Central memory CD8-positive, alpha-beta T cell (primary cell): ENCODE measurements at regions not wholly inside any gene's neighbourhood (a gene's known extent, or its start where the extent isn't known, plus 50 kb on each side); places are given as distances from the start of the nearest gene placed in this dataset.
A peak's percentile ranks its signal among the peaks of the same experiment; 100 is the strongest.

Experiments
- ATAC-seq: fragments of 150-1000 bp; cut with Tn5 transposase; replicated peaks from 2 replicates; pipeline ENCODE4 v1.10.0; 2022; ENCODE audit warnings: mild to moderate bottlenecking, moderate FRiP score, moderate number of reproducible peaks; ENCODE audit not compliant: poor library complexity, severe bottlenecking; ENCODE audit errors: extremely low read depth
- DNase-seq, 2 donors: peaks; one replicate each; pipeline ENCODE4 v3.0.0; 2021; ENCODE audit warnings: low spot score in 2 of 2
- H3K27ac Mint-ChIP-seq: one replicate; pipeline ENCODE4 v1.8.0; 2022; ENCODE audit warnings: low read depth, mild to moderate bottlenecking, moderate library complexity, mixed read lengths
- H3K27me3 Mint-ChIP-seq: one replicate; pipeline ENCODE4 v1.8.0; 2022; ENCODE audit warnings: mixed read lengths
- H3K36me3 Mint-ChIP-seq: one replicate; pipeline ENCODE4 v1.8.0; 2022; ENCODE audit warnings: mild to moderate bottlenecking, moderate library complexity, mixed read lengths; ENCODE audit not compliant: insufficient read depth
- H3K4me1 Mint-ChIP-seq: one replicate; pipeline ENCODE4 v1.8.0; 2022; ENCODE audit warnings: mixed read lengths
- H3K4me3 Mint-ChIP-seq: one replicate; pipeline ENCODE4 v1.8.0; 2022; ENCODE audit warnings: mild to moderate bottlenecking, moderate library complexity, mixed read lengths
- H3K9me3 Mint-ChIP-seq: one replicate; pipeline ENCODE4 v1.8.0; 2022; ENCODE audit warnings: mixed read lengths

DNA sequence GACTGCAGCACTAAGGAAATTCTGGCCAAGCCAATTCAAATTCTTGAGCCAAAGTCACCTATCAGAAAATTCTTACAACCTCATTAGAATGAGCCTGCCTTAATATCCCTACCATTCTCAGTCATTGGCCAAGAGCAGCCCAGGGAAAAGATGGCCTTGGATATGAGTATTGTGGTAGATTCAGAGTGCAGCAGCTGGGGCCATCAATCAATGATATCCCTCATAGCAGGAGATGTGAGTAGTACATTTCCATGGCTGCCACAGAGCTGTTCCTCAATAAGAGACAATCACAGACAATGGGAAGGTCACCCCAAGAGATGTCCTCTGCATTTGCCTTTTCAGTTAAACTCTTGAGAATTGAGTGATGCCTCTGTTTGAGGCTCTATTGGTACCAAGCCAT is 161.6 kb downstream of the DYRK2 start:
- DNase-seq: no peak
- no peaks in the 10 kb centered on the region for H3K36me3 Mint-ChIP-seq
- H3K9me3 Mint-ChIP-seq: no peaks in the 10 kb centered on the region
- no peaks in the 10 kb centered on the region for H3K27me3 Mint-ChIP-seq
- H3K4me3 Mint-ChIP-seq: no peak overlapping the region
- H3K4me1 Mint-ChIP-seq: no peaks in the 10 kb centered on the region
- ATAC-seq: no peak
- no peak overlapping the region for H3K27ac Mint-ChIP-seq

DNA sequence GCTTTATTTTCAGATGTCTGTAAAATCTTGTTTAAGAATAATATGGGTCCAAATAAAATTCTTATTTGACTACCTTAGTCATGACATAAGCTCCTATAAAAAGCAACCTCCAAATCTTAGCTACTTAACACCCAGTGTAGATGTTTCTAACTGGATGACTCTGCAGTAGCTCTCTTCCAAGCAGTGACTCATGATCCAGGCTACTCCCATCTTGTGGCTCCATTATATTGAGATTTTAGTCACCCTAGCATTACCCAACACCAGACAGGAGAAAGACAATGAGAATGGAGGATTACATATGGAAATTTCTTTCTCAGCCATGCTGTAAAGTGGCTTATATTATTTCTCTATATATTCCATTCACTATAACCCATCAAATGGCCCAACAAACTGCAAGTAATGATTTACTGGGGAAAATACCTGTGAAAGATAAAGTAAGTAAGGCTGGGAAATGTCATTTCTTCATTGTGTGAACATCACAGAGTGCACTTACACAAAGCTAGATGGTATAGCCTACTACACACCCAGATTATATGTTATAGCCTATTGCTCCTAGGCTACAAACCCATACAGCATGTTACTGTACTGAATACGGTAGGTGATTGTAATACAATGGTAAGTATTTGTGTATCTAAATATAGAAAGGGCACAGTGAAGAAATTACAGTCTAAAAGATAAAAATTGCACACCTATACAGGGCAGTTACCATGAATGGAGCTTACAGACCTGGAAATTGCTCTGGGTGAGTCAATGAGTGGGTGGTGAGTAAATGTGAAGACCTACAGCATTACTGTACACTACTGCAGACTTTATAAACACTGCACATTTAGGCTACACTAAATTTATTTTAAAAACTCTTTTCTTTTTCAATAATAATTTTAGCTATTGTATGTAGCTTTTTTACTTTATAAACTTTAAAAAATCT is 163.2 kb downstream of the DYRK2 start:
- H3K27ac Mint-ChIP-seq: no peak overlapping the region
- no peaks in the 10 kb centered on the region for H3K4me1 Mint-ChIP-seq
- no peaks in the 10 kb centered on the region for H3K9me3 Mint-ChIP-seq
- H3K4me3 Mint-ChIP-seq: no peak overlapping the region
- ATAC-seq (no peak), DNase-seq (no peak)
- H3K36me3 Mint-ChIP-seq: no peaks in the 10 kb centered on the region
- no peaks in the 10 kb centered on the region for H3K27me3 Mint-ChIP-seq

DNA sequence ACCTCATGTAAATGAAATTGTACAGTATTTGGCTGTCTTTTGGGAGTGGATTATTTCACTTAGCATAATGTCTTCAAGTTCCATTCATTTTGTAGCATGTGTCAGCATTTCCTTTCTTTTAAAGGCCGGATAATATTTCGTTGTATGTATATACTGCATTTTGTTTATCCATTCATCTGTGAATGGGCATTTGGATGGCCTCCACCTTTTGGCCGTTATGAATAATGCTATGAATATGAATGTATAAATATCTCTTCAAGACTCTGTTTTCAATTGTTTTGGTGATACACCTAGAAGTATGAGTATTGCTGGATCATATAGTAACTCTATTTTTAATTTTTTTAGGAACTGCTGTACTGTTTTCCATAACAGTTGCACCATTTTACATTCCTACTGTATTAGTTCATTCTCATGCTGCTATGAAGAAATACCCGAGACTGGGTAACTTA is 164.9 kb downstream of the DYRK2 start:
- ATAC-seq (no peak), DNase-seq (no peak)
- no peaks in the 10 kb centered on the region for H3K27me3 Mint-ChIP-seq
- H3K9me3 Mint-ChIP-seq: no peaks in the 10 kb centered on the region
- H3K4me1 Mint-ChIP-seq: no peaks in the 10 kb centered on the region
- no peak overlapping the region for H3K4me3 Mint-ChIP-seq
- no peak overlapping the region for H3K27ac Mint-ChIP-seq
- H3K36me3 Mint-ChIP-seq: no peaks in the 10 kb centered on the region

DNA sequence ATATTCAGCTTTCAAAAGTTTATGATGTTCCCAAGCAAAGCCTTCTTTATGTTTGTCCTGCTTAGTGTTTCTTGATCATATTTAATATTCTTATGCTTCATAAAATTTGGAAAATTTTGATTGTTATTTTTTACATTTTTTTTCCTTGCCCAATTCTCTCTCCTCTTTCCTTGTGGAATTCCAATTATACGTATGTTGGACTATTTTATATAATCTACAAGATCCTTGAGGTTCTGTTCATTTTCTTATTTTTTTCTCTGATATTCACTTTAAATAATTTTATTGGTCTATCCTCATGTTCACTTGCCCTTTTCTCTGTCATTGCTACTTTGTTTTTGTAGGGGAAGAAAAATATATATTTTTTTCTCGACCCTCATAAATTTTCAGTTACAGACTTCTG is 167.7 kb downstream of the DYRK2 start:
- H3K27me3 Mint-ChIP-seq: no peaks in the 10 kb centered on the region
- DNase-seq (no peak), ATAC-seq (no peak)
- no peak overlapping the region for H3K27ac Mint-ChIP-seq
- no peaks in the 10 kb centered on the region for H3K9me3 Mint-ChIP-seq
- H3K4me1 Mint-ChIP-seq: no peaks in the 10 kb centered on the region
- H3K4me3 Mint-ChIP-seq: no peak overlapping the region
- H3K36me3 Mint-ChIP-seq: no peaks in the 10 kb centered on the region

DNA sequence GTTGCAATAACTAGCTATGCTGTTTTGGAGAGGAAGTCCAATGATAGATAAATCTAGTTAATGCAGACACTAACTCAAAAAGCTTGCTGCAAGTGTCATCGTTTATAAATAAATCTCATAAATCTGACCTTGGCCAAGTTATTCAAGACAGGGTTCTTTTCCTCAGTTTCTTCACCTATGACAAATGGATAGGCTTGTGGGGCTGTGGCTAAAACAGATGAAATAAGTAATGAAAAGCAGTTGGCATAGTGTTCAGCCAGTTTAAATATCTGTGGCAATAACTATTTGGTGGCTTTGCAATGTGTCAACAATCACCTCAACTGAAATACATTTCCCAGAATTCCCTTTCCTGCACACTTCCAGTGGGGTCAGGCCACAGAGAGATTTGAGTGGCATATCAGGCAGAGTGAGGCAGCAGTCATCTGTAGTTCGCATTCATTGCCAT is 169.9 kb downstream of the DYRK2 start:
- Mint-ChIP-seq H3K9me3 (no peaks in the 10 kb centered on the region), H3K27me3 (no peaks in the 10 kb centered on the region), H3K4me3 (no peak overlapping the region), H3K4me1 (no peaks in the 10 kb centered on the region), H3K27ac (no peak overlapping the region), H3K36me3 (no peaks in the 10 kb centered on the region)
- DNase-seq (no peak), ATAC-seq (no peak)

DNA sequence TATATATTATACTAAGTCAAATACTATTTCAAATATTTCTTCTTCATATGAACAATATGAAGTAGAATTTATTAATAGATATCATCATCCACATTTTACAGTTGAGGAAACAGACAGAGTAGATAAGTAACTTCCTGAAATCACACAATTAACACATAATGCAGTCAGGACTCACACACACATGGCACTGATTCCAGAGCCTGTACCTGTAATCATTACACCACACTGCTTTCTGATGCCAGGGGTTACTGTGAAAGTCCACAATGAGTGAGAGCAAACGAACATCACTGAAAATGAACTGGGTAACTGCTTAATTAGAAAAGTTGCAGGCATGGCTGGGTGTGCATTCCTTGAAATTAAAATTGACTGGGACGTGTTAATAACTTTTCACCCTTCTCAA is 169.3 kb upstream of the IFNG-AS1 start:
- H3K36me3 Mint-ChIP-seq: no peaks in the 10 kb centered on the region
- H3K4me1 Mint-ChIP-seq: no peaks in the 10 kb centered on the region
- no peak for DNase-seq
- no peak for ATAC-seq
- H3K27me3 Mint-ChIP-seq: no peaks in the 10 kb centered on the region
- no peaks in the 10 kb centered on the region for H3K9me3 Mint-ChIP-seq
- no peak overlapping the region for H3K4me3 Mint-ChIP-seq
- no peak overlapping the region for H3K27ac Mint-ChIP-seq

DNA sequence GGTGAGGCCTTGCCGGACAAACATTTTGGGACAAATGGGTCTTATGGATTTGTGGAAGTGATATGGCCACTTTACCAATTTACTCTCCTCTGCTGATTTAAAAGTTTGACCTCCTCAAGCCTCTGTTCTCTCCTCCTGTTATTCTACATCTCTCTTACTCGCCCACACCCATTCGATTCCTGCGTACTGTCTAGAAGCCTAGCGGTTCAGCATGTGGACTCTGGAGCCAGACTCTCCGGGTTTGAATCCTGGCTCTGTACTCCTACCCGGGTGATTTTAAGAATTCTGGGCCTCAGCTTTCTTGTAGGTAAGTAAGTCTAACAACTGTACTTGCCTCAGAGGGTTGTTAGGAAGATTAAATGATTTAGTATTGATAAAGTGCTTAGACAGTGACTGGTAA is 168.6 kb upstream of the IFNG-AS1 start:
- H3K36me3 Mint-ChIP-seq: no peaks in the 10 kb centered on the region
- no peak for ATAC-seq

DNA sequence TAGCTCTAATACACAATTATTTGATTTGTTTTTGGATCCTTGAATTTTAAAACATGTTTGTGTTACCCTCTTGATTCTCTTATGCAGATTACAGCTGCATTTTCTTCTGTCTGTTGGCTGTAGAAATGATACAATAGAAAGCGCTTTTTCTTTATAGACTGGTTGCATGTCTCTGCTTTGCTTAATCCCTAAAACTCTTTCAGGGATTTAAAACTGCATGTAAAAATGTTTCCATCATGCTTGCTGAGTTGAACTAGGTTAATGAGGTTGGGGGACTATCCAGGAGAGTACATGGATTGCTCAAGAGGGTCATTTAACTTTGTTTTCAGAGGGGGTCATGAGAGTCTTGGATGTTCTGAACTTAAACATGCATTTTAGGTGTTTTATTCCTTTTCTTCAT is 166.4 kb upstream of the IFNG-AS1 start:
- H3K27me3 Mint-ChIP-seq: no peaks in the 10 kb centered on the region
- no peaks in the 10 kb centered on the region for H3K9me3 Mint-ChIP-seq
- no peak for DNase-seq

More for the DNA sequence above, 168.6 kb upstream of the IFNG-AS1 start:
- H3K27me3 Mint-ChIP-seq: no peaks in the 10 kb centered on the region
- no peaks in the 10 kb centered on the region for H3K4me1 Mint-ChIP-seq
- H3K4me3 Mint-ChIP-seq: no peak overlapping the region
- DNase-seq: no peak
- no peak overlapping the region for H3K27ac Mint-ChIP-seq
- H3K9me3 Mint-ChIP-seq: no peaks in the 10 kb centered on the region

DNA sequence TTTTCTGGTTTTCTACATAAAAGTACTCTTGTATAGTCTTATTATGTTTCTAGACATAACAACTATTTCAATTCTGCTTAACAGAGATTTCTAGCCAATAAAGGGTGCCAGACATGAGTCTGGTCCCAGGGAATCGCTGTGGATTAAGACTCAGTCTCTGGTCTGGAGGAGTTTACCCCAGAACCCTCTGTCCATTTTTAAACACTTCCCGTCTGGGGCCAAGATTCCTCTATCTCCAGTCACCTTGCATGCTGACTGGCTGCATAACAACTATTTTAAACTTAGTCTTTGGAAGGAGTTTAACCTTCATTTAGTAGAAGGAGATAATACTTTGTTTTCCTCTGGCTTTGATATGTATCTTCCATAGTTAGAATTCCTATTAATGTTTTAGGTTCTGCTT is 163.1 kb upstream of the IFNG-AS1 start:
- ATAC-seq (no peak), DNase-seq (no peak)
- Mint-ChIP-seq H3K9me3 (no peaks in the 10 kb centered on the region), H3K27ac (no peak overlapping the region), H3K4me3 (no peak overlapping the region), H3K27me3 (no peaks in the 10 kb centered on the region), H3K36me3 (no peaks in the 10 kb centered on the region), H3K4me1 (peaks cover 15% of the 10 kb centered on the region)

More for the DNA sequence above, 166.4 kb upstream of the IFNG-AS1 start:
- H3K27ac Mint-ChIP-seq: no peak overlapping the region
- peaks cover 4% of the 10 kb centered on the region for H3K4me1 Mint-ChIP-seq
- ATAC-seq: no peak
- H3K4me3 Mint-ChIP-seq: no peak overlapping the region
- no peaks in the 10 kb centered on the region for H3K36me3 Mint-ChIP-seq

DNA sequence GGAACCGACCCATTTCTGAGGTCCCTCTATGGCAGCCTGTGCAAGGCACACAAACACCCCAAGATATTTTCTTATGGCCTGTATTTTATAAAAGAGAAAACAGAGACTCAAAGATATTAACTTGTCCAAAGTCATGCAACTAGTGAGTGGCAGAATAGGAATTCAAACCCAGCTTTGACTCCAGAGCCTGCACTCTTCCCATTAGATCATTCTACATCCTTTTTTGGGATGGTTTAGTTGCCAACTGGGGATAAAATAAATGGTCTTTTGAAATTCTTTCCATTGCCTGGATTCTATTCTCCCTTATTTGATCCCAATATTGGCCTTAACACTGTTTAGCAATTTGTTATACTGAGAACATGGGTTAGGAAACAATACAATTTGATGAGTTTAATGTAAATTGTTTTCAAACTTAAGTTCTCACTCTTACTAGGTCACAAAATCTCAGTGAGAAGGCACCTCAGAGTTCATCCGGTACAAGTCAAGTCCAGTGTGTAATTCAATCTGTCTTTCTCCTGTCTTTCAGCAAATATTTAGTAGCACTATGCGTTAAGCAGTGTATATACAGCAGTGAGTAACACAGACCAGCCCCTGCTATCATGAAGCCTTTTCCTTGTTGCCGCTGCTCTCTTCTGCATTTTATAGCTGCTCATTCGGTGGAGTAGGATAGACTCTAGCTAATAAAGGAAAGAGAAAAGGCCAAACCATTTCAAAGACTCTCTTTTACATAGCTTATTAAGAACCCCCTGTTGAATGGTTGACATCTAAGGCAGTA is 162.1 kb upstream of the IFNG-AS1 start:
- Mint-ChIP-seq H3K4me1 (peaks cover 15% of the 10 kb centered on the region), H3K9me3 (no peaks in the 10 kb centered on the region), H3K4me3 (peak overlapping the region; percentile 48), H3K27ac (peak overlapping the region; percentile 19), H3K27me3 (no peaks in the 10 kb centered on the region), H3K36me3 (no peaks in the 10 kb centered on the region)
- ATAC-seq (no peak), DNase-seq (no peak)

DNA sequence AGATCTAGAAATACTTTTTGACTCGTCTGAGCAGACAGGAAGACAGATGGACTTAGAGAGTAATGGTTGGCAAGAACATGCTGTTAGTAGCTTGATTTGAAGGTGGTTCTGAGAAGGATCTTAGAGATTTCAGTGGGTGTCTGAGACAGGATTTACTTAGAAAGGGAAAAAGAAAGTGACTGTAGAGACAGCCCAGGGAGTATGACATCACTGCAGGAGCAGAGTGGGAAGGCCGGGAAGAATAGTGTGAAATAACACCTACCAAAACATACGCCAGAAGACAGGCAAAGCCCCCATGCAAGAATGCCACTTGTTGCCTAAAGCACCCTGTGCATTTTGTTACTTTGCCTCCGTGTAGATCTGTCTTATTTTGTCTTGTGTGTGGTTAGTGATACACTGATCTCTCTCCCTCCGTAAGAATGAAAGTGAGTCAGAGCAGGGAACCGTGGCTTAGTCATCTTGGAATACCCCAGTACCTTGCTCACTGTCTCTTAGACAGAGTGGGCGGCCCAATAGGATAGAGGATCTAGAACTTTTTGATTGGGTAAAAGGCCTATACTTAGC is 161.3 kb upstream of the IFNG-AS1 start:
- H3K27ac Mint-ChIP-seq: peak overlapping the region; percentile 19
- H3K4me1 Mint-ChIP-seq: peaks cover 15% of the 10 kb centered on the region
- peak; percentile 83 for ATAC-seq
- no peak for DNase-seq
- H3K36me3 Mint-ChIP-seq: no peaks in the 10 kb centered on the region
- peak overlapping the region; percentile 48 for H3K4me3 Mint-ChIP-seq
- H3K27me3 Mint-ChIP-seq: no peaks in the 10 kb centered on the region
- H3K9me3 Mint-ChIP-seq: no peaks in the 10 kb centered on the region

DNA sequence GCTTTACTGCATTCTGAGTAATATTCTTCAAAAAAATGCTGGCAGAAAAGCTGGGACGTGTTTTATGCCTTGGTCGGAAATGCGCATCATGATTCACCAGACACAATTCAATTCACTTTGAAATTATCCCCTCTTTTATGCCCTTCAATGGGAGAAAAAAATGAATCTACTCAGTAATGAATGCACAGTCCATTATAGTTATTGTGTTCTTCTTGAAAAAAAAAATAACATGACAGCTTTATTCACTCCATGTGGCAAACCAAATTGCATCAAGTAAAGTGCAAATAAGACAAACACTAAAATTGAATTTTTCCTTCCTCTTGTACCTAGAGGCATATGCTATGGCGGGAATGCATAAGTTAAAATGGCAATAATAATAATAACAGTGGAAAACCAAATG is 159.4 kb upstream of the IFNG-AS1 start:
- DNase-seq (no peak), ATAC-seq (no peak)
- H3K4me1 Mint-ChIP-seq: peaks cover 15% of the 10 kb centered on the region
- H3K36me3 Mint-ChIP-seq: no peaks in the 10 kb centered on the region
- no peaks in the 10 kb centered on the region for H3K9me3 Mint-ChIP-seq
- no peak overlapping the region for H3K4me3 Mint-ChIP-seq
- H3K27ac Mint-ChIP-seq: no peak overlapping the region
- H3K27me3 Mint-ChIP-seq: no peaks in the 10 kb centered on the region
